Lung (tissue), 11 donors: ENCODE measurements at regions not wholly inside any gene's neighbourhood (a gene's known extent, or its start where the extent isn't known, plus 50 kb on each side); places are given as distances from the start of the nearest gene placed in this dataset.

Source experiments
- ATAC-seq: fragments of 200-7000 bp; cut with Tn5 transposase; one replicate; pipeline ENCODE4 v1.9.1; 2020; ENCODE audit warnings: moderate number of reproducible peaks; ENCODE audit not compliant: insufficient read depth, low FRiP score
- DNase-seq, 3 donors: peaks; one replicate each; pipeline ENCODE4 v3.0.0-alpha.2; 2013 to 2017
- H3K27ac ChIP-seq, 2 donors: one replicate each; pipeline ENCODE4 v1.5.1; 2013; ENCODE audit warnings: mild to moderate bottlenecking in 2 of 2, moderate library complexity in 2 of 2, control low read depth in 1 of 2, inconsistent platforms in 1 of 2, low read depth in 1 of 2, low read length in 1 of 2
- H3K27me3 ChIP-seq, 3 donors: one replicate each; pipeline ENCODE4 v1.5.1; 2013; ENCODE audit warnings: low read length in 2 of 3; ENCODE audit not compliant: control insufficient read depth in 3 of 3, insufficient read depth in 3 of 3
- H3K36me3 ChIP-seq, 4 donors: one replicate each; pipeline ENCODE4 v1.5.1; 2013; ENCODE audit warnings: low read length in 4 of 4, mild to moderate bottlenecking in 1 of 4, moderate library complexity in 1 of 4; ENCODE audit not compliant: control insufficient read depth in 4 of 4, insufficient read depth in 4 of 4
- H3K4me1 ChIP-seq, 5 donors: one replicate each; pipeline ENCODE4 v1.5.1; 2013; ENCODE audit warnings: low read length in 5 of 5, mild to moderate bottlenecking in 2 of 5, moderate library complexity in 1 of 5; ENCODE audit not compliant: control insufficient read depth in 5 of 5, insufficient read depth in 5 of 5
- H3K4me3 ChIP-seq: one replicate; pipeline ENCODE4 v1.5.1; 2013; ENCODE audit warnings: mild to moderate bottlenecking, control low read depth, moderate library complexity
- H3K9ac ChIP-seq, 2 donors: one replicate each; pipeline ENCODE4 v1.5.1; 2013; ENCODE audit warnings: low read length in 2 of 2, control low read depth in 1 of 2; ENCODE audit not compliant: insufficient read depth in 1 of 2
- H3K9me3 ChIP-seq, 4 donors: one replicate each; pipeline ENCODE4 v1.5.1; 2013; ENCODE audit warnings: low read length in 3 of 4, mild to moderate bottlenecking in 1 of 4, moderate library complexity in 1 of 4; ENCODE audit not compliant: control insufficient read depth in 4 of 4, insufficient read depth in 3 of 4
- WGBS, 2 donors: extraction: QIAGEN DNeasy Blood & Tissue Kit; methylation state at CpG; one replicate each; pipeline ENCODE4 v1.1.7; 2013; 5-methylcytosine and 5-hydroxymethylcytosine counted together
- TF ChIP-seq, protein P1 (sequence below): IDR thresholded peaks from 2 replicates; pipeline ENCODE4 v1.5.1; 2012; ENCODE audit warnings: mild to moderate bottlenecking; ENCODE audit errors: control extremely low read depth, extremely low read depth
- donor health status: control.
- donor health status: control.
- donor health status: Bipolar disorder and iron deficiency.
- donor health status: healthy.
- donor health status: DM: yes; HTN: yes; CAD: no.

GRCh38 chr3:127037021-127037400 lies 54.1 kb downstream of the PLXNA1 start:
- Histone ChIP-seq H3K4me1 (peaks cover 0 to 8% (median 0%) of the 10 kb centered on the region in 5 donors), H3K9ac (no peak overlapping the region), H3K27me3 (no peaks in the 10 kb centered on the region), H3K27ac (no peak overlapping the region), H3K36me3 (peaks cover 0 to 24% (median 3%) of the 10 kb centered on the region in 4 donors), H3K4me3 (no peak overlapping the region), H3K9me3 (no peaks in the 10 kb centered on the region)
- no peak for DNase-seq
- WGBS, 2 donors = 82 to 92% methylated on average over 16 of the region's 16 CpGs
- TF ChIP-seq, protein P1, sequence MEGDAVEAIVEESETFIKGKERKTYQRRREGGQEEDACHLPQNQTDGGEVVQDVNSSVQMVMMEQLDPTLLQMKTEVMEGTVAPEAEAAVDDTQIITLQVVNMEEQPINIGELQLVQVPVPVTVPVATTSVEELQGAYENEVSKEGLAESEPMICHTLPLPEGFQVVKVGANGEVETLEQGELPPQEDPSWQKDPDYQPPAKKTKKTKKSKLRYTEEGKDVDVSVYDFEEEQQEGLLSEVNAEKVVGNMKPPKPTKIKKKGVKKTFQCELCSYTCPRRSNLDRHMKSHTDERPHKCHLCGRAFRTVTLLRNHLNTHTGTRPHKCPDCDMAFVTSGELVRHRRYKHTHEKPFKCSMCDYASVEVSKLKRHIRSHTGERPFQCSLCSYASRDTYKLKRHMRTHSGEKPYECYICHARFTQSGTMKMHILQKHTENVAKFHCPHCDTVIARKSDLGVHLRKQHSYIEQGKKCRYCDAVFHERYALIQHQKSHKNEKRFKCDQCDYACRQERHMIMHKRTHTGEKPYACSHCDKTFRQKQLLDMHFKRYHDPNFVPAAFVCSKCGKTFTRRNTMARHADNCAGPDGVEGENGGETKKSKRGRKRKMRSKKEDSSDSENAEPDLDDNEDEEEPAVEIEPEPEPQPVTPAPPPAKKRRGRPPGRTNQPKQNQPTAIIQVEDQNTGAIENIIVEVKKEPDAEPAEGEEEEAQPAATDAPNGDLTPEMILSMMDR = no peak
- no peak for ATAC-seq

GRCh38 chr3:127037418-127037841 lies 54.5 kb downstream of the PLXNA1 start:
- H3K9me3 ChIP-seq = no peaks in the 10 kb centered on the region
- no peak overlapping the region for H3K27ac ChIP-seq
- H3K27me3 ChIP-seq = no peaks in the 10 kb centered on the region
- H3K9ac ChIP-seq = no peak overlapping the region
- 75 to 92% methylated on average over 11 of the region's 11 CpGs for WGBS, 2 donors
- TF ChIP-seq, protein P1 = no peak
- ATAC-seq (no peak), DNase-seq (no peak)
- no peak overlapping the region for H3K4me3 ChIP-seq
- peaks cover 0 to 21% (median 3%) of the 10 kb centered on the region in 4 donors for H3K36me3 ChIP-seq
- peaks cover 0 to 8% (median 0%) of the 10 kb centered on the region in 5 donors for H3K4me1 ChIP-seq

- 80 to 81% methylated on average over 10 of the region's 10 CpGs for WGBS, 2 donors
- TF ChIP-seq, protein P1 = no peak
Observed at GRCh38 chr3:127037971-127038446, 55.1 kb downstream of the PLXNA1 start.

GRCh38 chr3:127038466-127038865 lies 55.6 kb downstream of the PLXNA1 start:
- Histone ChIP-seq H3K27ac (no peak overlapping the region), H3K27me3 (no peaks in the 10 kb centered on the region), H3K9me3 (no peaks in the 10 kb centered on the region), H3K36me3 (peaks cover 0 to 10% (median 3%) of the 10 kb centered on the region in 4 donors), H3K9ac (no peak overlapping the region), H3K4me1 (peaks cover 0 to 8% (median 0%) of the 10 kb centered on the region in 5 donors), H3K4me3 (no peak overlapping the region)
- WGBS, 2 donors = 90 to 93% methylated on average over 14 of the region's 14 CpGs
- TF ChIP-seq, protein P1 = no peak
- DNase-seq (no peak), ATAC-seq (no peak)

More at GRCh38 chr3:127037971-127038446, 55.1 kb downstream of the PLXNA1 start:
- no peaks in the 10 kb centered on the region for H3K9me3 ChIP-seq
- H3K4me1 ChIP-seq = peaks cover 0 to 8% (median 0%) of the 10 kb centered on the region in 5 donors
- H3K4me3 ChIP-seq = no peak overlapping the region
- no peak overlapping the region for H3K27ac ChIP-seq
- H3K36me3 ChIP-seq = peaks cover 0 to 15% (median 3%) of the 10 kb centered on the region in 4 donors
- ATAC-seq (no peak), DNase-seq (no peak)
- no peaks in the 10 kb centered on the region for H3K27me3 ChIP-seq
- H3K9ac ChIP-seq = no peak overlapping the region
